ENCODE measurements at regions not wholly inside any gene's neighbourhood (a gene's known extent, or its start where the extent isn't known, plus 50 kb on each side); places are given as distances from the start of the nearest gene placed in this dataset.

GRCh38 chr10:90328459-90328858 lies 529.4 kb downstream of the HTR7 start:
- TF ChIP-seq CTCF (IDR thresholded peaks at IDR 0.05), result no peak

GRCh38 chr10:90328896-90329295 lies 528.9 kb downstream of the HTR7 start:
- ChIA-PET CTCF (no interaction called here), POLR2A (no interaction called here)
- DNase-seq, result no peak
- H3K36me3 ChIP-seq (ENCODE audit: insufficient read depth, low read length), result no peaks in the 10 kb centered on the region
- Mint-ChIP-seq H3K9me3 (peaks cover 2% of the 10 kb centered on the region), H3K27ac (no peak overlapping the region), H3K36me3 (ENCODE audit: low read depth) (no peaks in the 10 kb centered on the region), H3K4me1 (ENCODE audit: low read depth) (no peaks in the 10 kb centered on the region), H3K4me3 (no peak overlapping the region), H3K27me3 (peaks cover 5% of the 10 kb centered on the region)
- intact Hi-C loops (cut with DNase I, micrococcal nuclease), result no loop called here
- H3K27me3 ChIP-seq (ENCODE audit: control insufficient read depth in 1 of 2, insufficient read depth in 2 of 2, low read length in 2 of 2), result no peaks in the 10 kb centered on the region
- H3K4me3 ChIP-seq (ENCODE audit: low read length), result no peak overlapping the region
- no peak overlapping the region for H3K27ac ChIP-seq (ENCODE audit: low read depth in 1 of 2, low read length in 2 of 2)
- peaks cover 0 to 3% of the 10 kb centered on the region in 2 experiments for H3K9me3 ChIP-seq (ENCODE audit: control insufficient read depth in 1 of 2, insufficient read depth in 1 of 2, low read length in 2 of 2)
- H3K4me1 ChIP-seq (ENCODE audit: insufficient read depth, low read length), result no peaks in the 10 kb centered on the region
- no peak for TF ChIP-seq CTCF (IDR thresholded peaks at IDR 0.05)
- ATAC-seq (ENCODE audit: poor library complexity), result no peak

More at GRCh38 chr10:90328459-90328858, 529.4 kb downstream of the HTR7 start:
- intact Hi-C loops (cut with DNase I, micrococcal nuclease), result no loop called here
- Histone ChIP-seq H3K27ac (ENCODE audit: low read depth in 1 of 2, low read length in 2 of 2) (no peak overlapping the region), H3K4me3 (ENCODE audit: low read length) (no peak overlapping the region), H3K36me3 (ENCODE audit: insufficient read depth, low read length) (no peaks in the 10 kb centered on the region), H3K9me3 (ENCODE audit: control insufficient read depth in 1 of 2, insufficient read depth in 1 of 2, low read length in 2 of 2) (peaks cover 0 to 3% of the 10 kb centered on the region in 2 experiments), H3K27me3 (ENCODE audit: control insufficient read depth in 1 of 2, insufficient read depth in 2 of 2, low read length in 2 of 2) (no peaks in the 10 kb centered on the region), H3K4me1 (ENCODE audit: insufficient read depth, low read length) (no peaks in the 10 kb centered on the region)
- Mint-ChIP-seq H3K4me3 (no peak overlapping the region), H3K9me3 (peaks cover 2% of the 10 kb centered on the region), H3K36me3 (ENCODE audit: low read depth) (no peaks in the 10 kb centered on the region), H3K27ac (no peak overlapping the region), H3K27me3 (peaks cover 5% of the 10 kb centered on the region), H3K4me1 (ENCODE audit: low read depth) (no peaks in the 10 kb centered on the region)
- CTCF ChIA-PET, result no interaction called here
- DNase-seq (no peak), ATAC-seq (ENCODE audit: poor library complexity) (no peak)
- POLR2A ChIA-PET, result no interaction called here

- POLR2A ChIA-PET, result no interaction called here
- no peaks in the 10 kb centered on the region for H3K4me1 Mint-ChIP-seq (ENCODE audit: low read depth)
- Histone ChIP-seq H3K27me3 (ENCODE audit: control insufficient read depth in 1 of 2, insufficient read depth in 2 of 2, low read length in 2 of 2) (no peaks in the 10 kb centered on the region), H3K9me3 (ENCODE audit: control insufficient read depth in 1 of 2, insufficient read depth in 1 of 2, low read length in 2 of 2) (peaks cover 0 to under 1% of the 10 kb centered on the region in 2 experiments), H3K4me1 (ENCODE audit: insufficient read depth, low read length) (no peaks in the 10 kb centered on the region), H3K36me3 (ENCODE audit: insufficient read depth, low read length) (no peaks in the 10 kb centered on the region), H3K27ac (ENCODE audit: low read depth in 1 of 2, low read length in 2 of 2) (no peak overlapping the region), H3K4me3 (ENCODE audit: low read length) (no peak overlapping the region)
- H3K27me3 Mint-ChIP-seq, result no peaks in the 10 kb centered on the region
- intact Hi-C loops (cut with DNase I, micrococcal nuclease), result no loop called here
- DNase-seq (no peak), ATAC-seq (ENCODE audit: poor library complexity) (no peak)
- CTCF ChIA-PET, result no interaction called here
- H3K4me3 Mint-ChIP-seq, result no peak overlapping the region
- H3K36me3 Mint-ChIP-seq (ENCODE audit: low read depth), result no peaks in the 10 kb centered on the region
- no peak for TF ChIP-seq CTCF (IDR thresholded peaks at IDR 0.05)
- H3K27ac Mint-ChIP-seq, result no peak overlapping the region
- H3K9me3 Mint-ChIP-seq, result peaks cover 2% of the 10 kb centered on the region
These were observed 520.5 kb downstream of the HTR7 start for GRCh38 chr10:90337316-90337715.

Measured in CD4-positive, alpha-beta T cell (primary cell).